CD4-positive, alpha-beta T cell (primary cell): ENCODE measurements at regions not wholly inside any gene's neighbourhood (a gene's known extent, or its start where the extent isn't known, plus 50 kb on each side); places are given as distances from the start of the nearest gene placed in this dataset.

Experiments used
- ATAC-seq: fragments of 200-7000 bp; cut with Tn5 transposase; one replicate; pipeline ENCODE4 v1.10.0; 2022; ENCODE audit warnings: mild to moderate bottlenecking; ENCODE audit not compliant: poor library complexity
- CTCF ChIA-PET: fragments of 350-600 bp; sonication (Branson Sonifier 250); formaldehyde crosslinking; loops from one replicate; lab custom pipeline; 2021; ENCODE audit warnings: antibody characterized with exemption, inconsistent platforms; lab: Charles Lee
- POLR2A ChIA-PET: fragments of 350-600 bp; sonication (Branson Sonifier 250); formaldehyde crosslinking; loops from one replicate; lab custom pipeline; 2021; ENCODE audit warnings: antibody characterized with exemption, inconsistent platforms; lab: Charles Lee
- DNase-seq, 14 experiments: peaks; one replicate each; pipeline ENCODE4 v3.0.0-alpha.2; 2013 to 2020; ENCODE audit warnings: mixed read lengths in 2 of 14
- H3K27ac ChIP-seq, 2 donors: one replicate each; pipeline versions ENCODE4 v1.5.1 to v1.7.0; 2013; ENCODE audit warnings: low read length in 2 of 2, low read depth in 1 of 2, mild to moderate bottlenecking in 1 of 2
- H3K27me3 ChIP-seq, 2 experiments: 1 replicate in 1 of 2; 2 replicates in 1 of 2; pipeline versions ENCODE4 v1.6.1 to v1.7.0; 2013; ENCODE audit warnings: low read length in 2 of 2, control low read depth in 1 of 2, mild to moderate bottlenecking in 1 of 2, moderate library complexity in 1 of 2; ENCODE audit not compliant: insufficient read depth in 2 of 2, control insufficient read depth in 1 of 2
- H3K36me3 ChIP-seq: one replicate; pipeline ENCODE4 v1.6.1; 2013; ENCODE audit warnings: low read length, control low read depth; ENCODE audit not compliant: insufficient read depth
- H3K4me1 ChIP-seq: one replicate; pipeline ENCODE4 v1.6.1; 2013; ENCODE audit warnings: low read length, control low read depth; ENCODE audit not compliant: insufficient read depth
- H3K4me3 ChIP-seq: one replicate; pipeline ENCODE4 v1.5.1; 2013; ENCODE audit warnings: mild to moderate bottlenecking, low read length, moderate library complexity
- H3K9me3 ChIP-seq, 2 experiments: 1 replicate in 1 of 2; 2 replicates in 1 of 2; pipeline versions ENCODE4 v1.6.1 to v1.7.0; 2013; ENCODE audit warnings: low read length in 2 of 2, mild to moderate bottlenecking in 2 of 2, control low read depth in 1 of 2, moderate library complexity in 1 of 2; ENCODE audit not compliant: control insufficient read depth in 1 of 2, insufficient read depth in 1 of 2
- H3K27ac Mint-ChIP-seq: one replicate; pipeline ENCODE4 v1.8.0; 2020; ENCODE audit warnings: mixed read lengths
- H3K27me3 Mint-ChIP-seq: one replicate; pipeline ENCODE4 v1.8.0; 2021; ENCODE audit warnings: mixed read lengths
- H3K36me3 Mint-ChIP-seq: one replicate; pipeline ENCODE4 v1.8.0; 2021; ENCODE audit warnings: low read depth, mixed read lengths
- H3K4me1 Mint-ChIP-seq: one replicate; pipeline ENCODE4 v1.8.0; 2021; ENCODE audit warnings: low read depth, mixed read lengths
- H3K4me3 Mint-ChIP-seq: one replicate; pipeline ENCODE4 v1.8.0; 2020; ENCODE audit warnings: mild to moderate bottlenecking, mixed read lengths
- H3K9me3 Mint-ChIP-seq: one replicate; pipeline ENCODE4 v1.8.0; 2020; ENCODE audit warnings: mixed read lengths
- CTCF ChIP-seq: fragments of 200-600 bp; IDR thresholded peaks from one replicate; pipeline ENCODE4 v1.8.0; 2022; ENCODE audit warnings: antibody characterized with exemption, mild to moderate bottlenecking
- intact Hi-C, 2 experiments: fragments of 100-400 bp; cut with DNase I in 1 of 2; cut with micrococcal nuclease in 1 of 2; formaldehyde crosslinking; loops; one replicate each; pipeline versions ENCODE4 v1.15.1 to v1.9.0; 2023 to 2025; cut with DNase I, micrococcal nuclease

GRCh38 chr2:173696274-173696673, 268.9 kb downstream of the SP3 start:
- DNase-seq (no peak), ATAC-seq (no peak)
- CTCF ChIA-PET, result no interaction called here
- H3K27me3 ChIP-seq, result no peaks in the 10 kb centered on the region
- no peak overlapping the region for H3K4me3 ChIP-seq
- no peak overlapping the region for H3K27ac ChIP-seq
- H3K4me1 ChIP-seq, result no peaks in the 10 kb centered on the region
- intact Hi-C loops, result no loop called here
- H3K36me3 ChIP-seq, result no peaks in the 10 kb centered on the region
- no peaks in the 10 kb centered on the region for H3K36me3 Mint-ChIP-seq
- no peak overlapping the region for H3K27ac Mint-ChIP-seq
- no peak overlapping the region for H3K4me3 Mint-ChIP-seq
- no peak for TF ChIP-seq CTCF
- no peaks in the 10 kb centered on the region for H3K4me1 Mint-ChIP-seq
- H3K27me3 Mint-ChIP-seq, result peaks cover 5% of the 10 kb centered on the region
- no peaks in the 10 kb centered on the region for H3K9me3 ChIP-seq
- POLR2A ChIA-PET, result no interaction called here
- H3K9me3 Mint-ChIP-seq, result no peaks in the 10 kb centered on the region

- ChIA-PET POLR2A (no interaction called here), CTCF (no interaction called here)
- no peak for DNase-seq
- TF ChIP-seq CTCF, result no peak
- Mint-ChIP-seq H3K9me3 (no peaks in the 10 kb centered on the region), H3K27ac (no peak overlapping the region), H3K36me3 (no peaks in the 10 kb centered on the region), H3K4me3 (no peak overlapping the region), H3K4me1 (no peaks in the 10 kb centered on the region), H3K27me3 (no peaks in the 10 kb centered on the region)
- no peaks in the 10 kb centered on the region for H3K9me3 ChIP-seq
- no peaks in the 10 kb centered on the region for H3K4me1 ChIP-seq
- intact Hi-C loops, result no loop called here
- ATAC-seq, result no peak
- H3K4me3 ChIP-seq, result no peak overlapping the region
- no peaks in the 10 kb centered on the region for H3K27me3 ChIP-seq
- H3K36me3 ChIP-seq, result no peaks in the 10 kb centered on the region
- no peak overlapping the region for H3K27ac ChIP-seq
These were observed 267.2 kb downstream of the SP3 start for GRCh38 chr2:173697929-173698328.

- Histone ChIP-seq H3K4me3 (no peak overlapping the region), H3K4me1 (no peaks in the 10 kb centered on the region), H3K27ac (no peak overlapping the region), H3K36me3 (no peaks in the 10 kb centered on the region), H3K9me3 (no peaks in the 10 kb centered on the region), H3K27me3 (peaks cover 0 to 6% of the 10 kb centered on the region in 2 experiments)
- DNase-seq (no peak), ATAC-seq (no peak)
- H3K9me3 Mint-ChIP-seq, result no peaks in the 10 kb centered on the region
- peaks cover 5% of the 10 kb centered on the region for H3K27me3 Mint-ChIP-seq
- H3K27ac Mint-ChIP-seq, result no peak overlapping the region
- H3K36me3 Mint-ChIP-seq, result no peaks in the 10 kb centered on the region
- POLR2A ChIA-PET, result no interaction called here
- no peak for TF ChIP-seq CTCF
- no peaks in the 10 kb centered on the region for H3K4me1 Mint-ChIP-seq
- intact Hi-C loops, result no loop called here
- CTCF ChIA-PET, result no interaction called here
- H3K4me3 Mint-ChIP-seq, result no peak overlapping the region
These were observed 259.5 kb downstream of the SP3 start for GRCh38 chr2:173705656-173706055.
